HL-60 (cell line): ENCODE measurements at regions not wholly inside any gene's neighbourhood (a gene's known extent, or its start where the extent isn't known, plus 50 kb on each side); places are given as distances from the start of the nearest gene placed in this dataset.

Experiments used
- GABPA ChIP-seq: IDR thresholded peaks from 2 replicates; pipeline ENCODE4 v1.6.1; 2012; ENCODE audit warnings: low read depth
- POLR2AphosphoS5 ChIP-seq: IDR thresholded peaks from 2 replicates; pipeline ENCODE4 v1.6.1; 2012; ENCODE audit warnings: low read depth
- TF ChIP-seq, protein P1 (sequence below): IDR thresholded peaks from one replicate; pipeline ENCODE4 v1.5.1; 2011; ENCODE audit warnings: low read length, control low read depth, inconsistent platforms; ENCODE audit not compliant: insufficient read depth
- TF ChIP-seq, protein P2 (sequence below): IDR thresholded peaks from 2 replicates; pipeline ENCODE4 v1.6.1; 2012; ENCODE audit warnings: low read depth; ENCODE audit not compliant: insufficient replicate concordance

DNA sequence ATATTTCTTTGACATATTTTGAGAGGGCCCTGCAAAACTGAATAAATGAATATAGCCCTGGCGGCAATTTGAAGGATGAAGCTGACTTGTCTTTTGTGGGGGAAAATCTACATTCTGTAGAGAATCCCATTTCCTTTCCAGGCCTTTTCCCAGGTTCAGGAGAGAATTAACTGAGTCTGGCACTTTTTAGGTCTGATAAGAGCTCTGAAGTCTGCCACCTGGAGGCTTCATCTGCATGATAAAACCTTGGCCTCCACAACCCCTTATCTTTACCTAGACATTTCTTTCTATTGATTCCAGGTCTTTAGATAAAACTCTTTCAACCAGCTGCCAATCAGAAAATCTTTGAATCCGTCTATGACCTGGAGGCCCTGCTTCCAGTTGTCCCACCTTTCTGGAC, 299.4 kb downstream of the ETNK1 start:
- TF ChIP-seq, protein P1, sequence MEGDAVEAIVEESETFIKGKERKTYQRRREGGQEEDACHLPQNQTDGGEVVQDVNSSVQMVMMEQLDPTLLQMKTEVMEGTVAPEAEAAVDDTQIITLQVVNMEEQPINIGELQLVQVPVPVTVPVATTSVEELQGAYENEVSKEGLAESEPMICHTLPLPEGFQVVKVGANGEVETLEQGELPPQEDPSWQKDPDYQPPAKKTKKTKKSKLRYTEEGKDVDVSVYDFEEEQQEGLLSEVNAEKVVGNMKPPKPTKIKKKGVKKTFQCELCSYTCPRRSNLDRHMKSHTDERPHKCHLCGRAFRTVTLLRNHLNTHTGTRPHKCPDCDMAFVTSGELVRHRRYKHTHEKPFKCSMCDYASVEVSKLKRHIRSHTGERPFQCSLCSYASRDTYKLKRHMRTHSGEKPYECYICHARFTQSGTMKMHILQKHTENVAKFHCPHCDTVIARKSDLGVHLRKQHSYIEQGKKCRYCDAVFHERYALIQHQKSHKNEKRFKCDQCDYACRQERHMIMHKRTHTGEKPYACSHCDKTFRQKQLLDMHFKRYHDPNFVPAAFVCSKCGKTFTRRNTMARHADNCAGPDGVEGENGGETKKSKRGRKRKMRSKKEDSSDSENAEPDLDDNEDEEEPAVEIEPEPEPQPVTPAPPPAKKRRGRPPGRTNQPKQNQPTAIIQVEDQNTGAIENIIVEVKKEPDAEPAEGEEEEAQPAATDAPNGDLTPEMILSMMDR: no peak
- TF ChIP-seq, protein P2, sequence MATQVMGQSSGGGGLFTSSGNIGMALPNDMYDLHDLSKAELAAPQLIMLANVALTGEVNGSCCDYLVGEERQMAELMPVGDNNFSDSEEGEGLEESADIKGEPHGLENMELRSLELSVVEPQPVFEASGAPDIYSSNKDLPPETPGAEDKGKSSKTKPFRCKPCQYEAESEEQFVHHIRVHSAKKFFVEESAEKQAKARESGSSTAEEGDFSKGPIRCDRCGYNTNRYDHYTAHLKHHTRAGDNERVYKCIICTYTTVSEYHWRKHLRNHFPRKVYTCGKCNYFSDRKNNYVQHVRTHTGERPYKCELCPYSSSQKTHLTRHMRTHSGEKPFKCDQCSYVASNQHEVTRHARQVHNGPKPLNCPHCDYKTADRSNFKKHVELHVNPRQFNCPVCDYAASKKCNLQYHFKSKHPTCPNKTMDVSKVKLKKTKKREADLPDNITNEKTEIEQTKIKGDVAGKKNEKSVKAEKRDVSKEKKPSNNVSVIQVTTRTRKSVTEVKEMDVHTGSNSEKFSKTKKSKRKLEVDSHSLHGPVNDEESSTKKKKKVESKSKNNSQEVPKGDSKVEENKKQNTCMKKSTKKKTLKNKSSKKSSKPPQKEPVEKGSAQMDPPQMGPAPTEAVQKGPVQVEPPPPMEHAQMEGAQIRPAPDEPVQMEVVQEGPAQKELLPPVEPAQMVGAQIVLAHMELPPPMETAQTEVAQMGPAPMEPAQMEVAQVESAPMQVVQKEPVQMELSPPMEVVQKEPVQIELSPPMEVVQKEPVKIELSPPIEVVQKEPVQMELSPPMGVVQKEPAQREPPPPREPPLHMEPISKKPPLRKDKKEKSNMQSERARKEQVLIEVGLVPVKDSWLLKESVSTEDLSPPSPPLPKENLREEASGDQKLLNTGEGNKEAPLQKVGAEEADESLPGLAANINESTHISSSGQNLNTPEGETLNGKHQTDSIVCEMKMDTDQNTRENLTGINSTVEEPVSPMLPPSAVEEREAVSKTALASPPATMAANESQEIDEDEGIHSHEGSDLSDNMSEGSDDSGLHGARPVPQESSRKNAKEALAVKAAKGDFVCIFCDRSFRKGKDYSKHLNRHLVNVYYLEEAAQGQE: no peak
- TF ChIP-seq GABPA: no peak
- TF ChIP-seq POLR2AphosphoS5: no peak
